H1 (cell line): ENCODE measurements at regions not wholly inside any gene's neighbourhood (a gene's known extent, or its start where the extent isn't known, plus 50 kb on each side); places are given as distances from the start of the nearest gene placed in this dataset.

ENCODE experiments used
- HDAC6 ChIP-seq: IDR thresholded peaks from one replicate; pipeline ENCODE4 v1.7.1; 2012; ENCODE audit warnings: low read depth, mild to moderate bottlenecking, inconsistent platforms, low read length, moderate library complexity
- TEAD4 ChIP-seq: IDR thresholded peaks from 2 replicates; pipeline ENCODE4 v1.6.1; 2012; ENCODE audit warnings: low read depth, low read length, inconsistent platforms, mixed read lengths

GRCh38 chr6:27755768-27756167 is 156.4 kb downstream of the OR2B2 start (continued):
- TF ChIP-seq TEAD4 (no peak), HDAC6 (no peak)
